Astrocyte (in vitro differentiated cells and primary cell): ENCODE measurements at regions not wholly inside any gene's neighbourhood (a gene's known extent, or its start where the extent isn't known, plus 50 kb on each side); places are given as distances from the start of the nearest gene placed in this dataset.

Source experiments
- DNase-seq: peaks from one replicate; pipeline ENCODE4 v3.0.0-alpha.2; 2010; ENCODE audit warnings: low read depth
- FAIRE-seq: peaks from 2 replicates; lab custom pipeline; 2011; peaks lifted over from hg19 to GRCh38; lab: Jason Lieb, UNC
- H2AFZ ChIP-seq: 2 replicates; pipeline ENCODE4 v1.6.0; 2012; ENCODE audit warnings: low read depth, low read length, inconsistent platforms
- H3K27ac ChIP-seq: 2 replicates; pipeline ENCODE4 v1.5.1; 2011; ENCODE audit warnings: low read depth, low read length, inconsistent platforms
- H3K27me3 ChIP-seq: 2 replicates; pipeline ENCODE4 v1.6.0; 2011; ENCODE audit warnings: low read length, inconsistent platforms; ENCODE audit not compliant: insufficient read depth
- H3K36me3 ChIP-seq: 2 replicates; pipeline ENCODE4 v1.5.1; 2011; ENCODE audit warnings: low read length, inconsistent platforms; ENCODE audit not compliant: insufficient read depth
- H3K4me1 ChIP-seq: 2 replicates; pipeline ENCODE4 v1.5.1; 2011; ENCODE audit warnings: low read length, inconsistent platforms; ENCODE audit not compliant: insufficient read depth
- H3K4me2 ChIP-seq: 2 replicates; pipeline ENCODE4 v1.6.0; 2012; ENCODE audit warnings: low read length, inconsistent platforms
- H3K4me3 ChIP-seq: 2 replicates; pipeline ENCODE4 v1.5.1; 2011; ENCODE audit warnings: low read depth, mild to moderate bottlenecking, low read length, inconsistent platforms; ENCODE audit not compliant: insufficient read depth
- H3K79me2 ChIP-seq: 2 replicates; pipeline ENCODE4 v1.6.0; 2012; ENCODE audit warnings: mild to moderate bottlenecking, low read length, inconsistent platforms; ENCODE audit not compliant: insufficient read depth
- H3K9ac ChIP-seq: 2 replicates; pipeline ENCODE4 v1.6.0; 2012; ENCODE audit warnings: mild to moderate bottlenecking, low read length, inconsistent platforms
- H3K9me3 ChIP-seq: 2 replicates; pipeline ENCODE4 v1.5.1; 2012; ENCODE audit warnings: low read depth, mild to moderate bottlenecking, low read length, inconsistent platforms; ENCODE audit not compliant: insufficient read depth
- H4K20me1 ChIP-seq: 2 replicates; pipeline ENCODE4 v1.6.0; 2012; ENCODE audit warnings: low read length, inconsistent platforms; ENCODE audit not compliant: insufficient read depth
- H3K27ac Mint-ChIP-seq: one replicate; pipeline ENCODE4 v1.8.0; 2021; ENCODE audit warnings: mild to moderate bottlenecking, mixed read lengths; ENCODE audit not compliant: unreplicated experiment
- H3K27me3 Mint-ChIP-seq: one replicate; pipeline ENCODE4 v1.8.0; 2021; ENCODE audit warnings: low read depth, mixed read lengths; ENCODE audit not compliant: unreplicated experiment
- H3K36me3 Mint-ChIP-seq: one replicate; pipeline ENCODE4 v1.8.0; 2021; ENCODE audit warnings: low read depth, mixed read lengths; ENCODE audit not compliant: unreplicated experiment
- H3K4me1 Mint-ChIP-seq: one replicate; pipeline ENCODE4 v1.8.0; 2021; ENCODE audit warnings: low read depth, mixed read lengths; ENCODE audit not compliant: unreplicated experiment
- H3K4me3 Mint-ChIP-seq: one replicate; pipeline ENCODE4 v1.8.0; 2021; ENCODE audit warnings: mild to moderate bottlenecking, moderate library complexity, mixed read lengths; ENCODE audit not compliant: unreplicated experiment
- H3K9me3 Mint-ChIP-seq: one replicate; pipeline ENCODE4 v1.8.0; 2021; ENCODE audit warnings: mild to moderate bottlenecking, mixed read lengths; ENCODE audit not compliant: unreplicated experiment
- CTCF ChIP-seq: IDR thresholded peaks from 2 replicates; pipeline ENCODE4 v1.5.1; 2011; ENCODE audit warnings: low read depth, mild to moderate bottlenecking, inconsistent platforms, low read length, moderate library complexity; ENCODE audit not compliant: insufficient read depth
- EZH2 ChIP-seq: IDR thresholded peaks from 2 replicates; pipeline ENCODE4 v1.6.1; 2012; ENCODE audit warnings: mild to moderate bottlenecking, low read length, inconsistent platforms; ENCODE audit not compliant: insufficient read depth

DNA sequence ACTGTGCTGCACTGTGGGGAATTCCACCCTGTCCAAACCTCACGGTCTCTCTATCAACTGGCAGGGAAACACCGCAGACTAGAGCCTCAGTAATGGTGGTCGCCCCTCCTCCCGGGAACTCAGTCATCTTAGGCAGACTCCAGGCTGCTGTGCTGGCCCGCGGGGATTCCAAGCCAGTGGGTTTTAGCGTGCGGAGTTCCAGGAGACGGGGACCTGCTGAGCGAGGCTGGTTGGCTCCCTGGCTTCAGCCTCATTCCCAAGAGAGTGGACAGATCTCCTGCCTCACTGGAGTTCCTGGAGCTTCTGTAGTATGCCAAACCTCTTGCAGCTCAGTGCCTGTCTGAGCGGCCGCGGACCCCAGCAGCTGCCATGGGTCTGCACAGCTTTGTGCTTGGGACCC is 455.6 kb downstream of the CCDC91 start:
- no peak overlapping the region for H3K9ac ChIP-seq
- H3K4me2 ChIP-seq, result no peak overlapping the region
- H3K4me3 Mint-ChIP-seq, result no peak overlapping the region
- H3K27ac ChIP-seq, result no peak overlapping the region
- H3K27ac Mint-ChIP-seq, result no peak overlapping the region
- FAIRE-seq (no peak), DNase-seq (no peak)
- H3K9me3 Mint-ChIP-seq, result no peaks in the 10 kb centered on the region
- no peaks in the 10 kb centered on the region for H3K36me3 ChIP-seq
- H3K4me1 Mint-ChIP-seq, result no peaks in the 10 kb centered on the region
- no peaks in the 10 kb centered on the region for H3K36me3 Mint-ChIP-seq
- H3K27me3 Mint-ChIP-seq, result no peaks in the 10 kb centered on the region
- H3K4me1 ChIP-seq, result no peaks in the 10 kb centered on the region
- no peak for TF ChIP-seq EZH2
- no peak for TF ChIP-seq CTCF
- H4K20me1 ChIP-seq, result no peaks in the 10 kb centered on the region
- H3K27me3 ChIP-seq, result no peaks in the 10 kb centered on the region
- no peaks in the 10 kb centered on the region for H3K79me2 ChIP-seq
- H3K9me3 ChIP-seq, result no peaks in the 10 kb centered on the region
- H3K4me3 ChIP-seq, result no peak overlapping the region
- H2AFZ ChIP-seq, result no peak overlapping the region

- Histone ChIP-seq H4K20me1 (no peaks in the 10 kb centered on the region), H3K9me3 (no peaks in the 10 kb centered on the region), H3K36me3 (no peaks in the 10 kb centered on the region), H3K79me2 (no peaks in the 10 kb centered on the region), H2AFZ (no peak overlapping the region), H3K27me3 (no peaks in the 10 kb centered on the region), H3K4me3 (no peak overlapping the region), H3K4me2 (no peak overlapping the region), H3K27ac (no peak overlapping the region), H3K9ac (no peak overlapping the region), H3K4me1 (no peaks in the 10 kb centered on the region)
- no peak overlapping the region for H3K4me3 Mint-ChIP-seq
- no peaks in the 10 kb centered on the region for H3K36me3 Mint-ChIP-seq
- DNase-seq, result no peak
- peak; percentile 59 for FAIRE-seq
- TF ChIP-seq CTCF (no peak), EZH2 (no peak)
- no peak overlapping the region for H3K27ac Mint-ChIP-seq
- no peaks in the 10 kb centered on the region for H3K27me3 Mint-ChIP-seq
- H3K4me1 Mint-ChIP-seq, result no peaks in the 10 kb centered on the region
- H3K9me3 Mint-ChIP-seq, result peaks cover 2% of the 10 kb centered on the region
Observed at GRCh38 chr12:28650906-28651305, 460.6 kb downstream of the CCDC91 start.

DNA sequence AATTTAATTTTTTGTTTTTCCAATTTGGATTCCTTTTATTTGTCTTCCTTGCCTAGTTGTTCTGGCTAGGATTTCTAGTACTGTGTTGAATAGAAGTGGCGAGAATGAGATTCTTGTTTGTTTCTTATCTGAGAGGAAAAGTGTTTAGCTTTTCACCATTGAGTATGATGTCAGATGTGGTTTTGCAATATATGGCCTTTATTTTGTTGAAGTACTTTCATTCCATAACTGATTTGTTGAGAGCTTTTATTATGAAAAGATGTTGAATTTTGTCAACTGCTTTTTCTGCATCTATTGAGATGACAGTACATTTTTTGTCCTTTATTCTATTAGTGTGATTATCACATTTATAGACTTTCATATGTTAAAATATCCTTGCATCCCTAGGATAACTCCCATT is 462.0 kb downstream of the CCDC91 start:
- no peaks in the 10 kb centered on the region for H3K4me1 Mint-ChIP-seq
- H2AFZ ChIP-seq, result no peak overlapping the region
- H4K20me1 ChIP-seq, result no peaks in the 10 kb centered on the region
- peaks cover 2% of the 10 kb centered on the region for H3K9me3 Mint-ChIP-seq
- H3K27ac ChIP-seq, result no peak overlapping the region
- no peak overlapping the region for H3K4me3 ChIP-seq
- no peak overlapping the region for H3K27ac Mint-ChIP-seq
- no peak overlapping the region for H3K9ac ChIP-seq
- H3K4me1 ChIP-seq, result no peaks in the 10 kb centered on the region
- H3K4me2 ChIP-seq, result no peak overlapping the region
- no peaks in the 10 kb centered on the region for H3K36me3 ChIP-seq
- no peaks in the 10 kb centered on the region for H3K79me2 ChIP-seq
- TF ChIP-seq EZH2 (no peak), CTCF (no peak)
- H3K4me3 Mint-ChIP-seq, result no peak overlapping the region
- no peak for DNase-seq
- FAIRE-seq, result peak; percentile 13
- no peaks in the 10 kb centered on the region for H3K27me3 Mint-ChIP-seq
- H3K9me3 ChIP-seq, result no peaks in the 10 kb centered on the region
- H3K27me3 ChIP-seq, result no peaks in the 10 kb centered on the region
- H3K36me3 Mint-ChIP-seq, result no peaks in the 10 kb centered on the region
